GM20000 (cell line): ENCODE measurements at regions not wholly inside any gene's neighbourhood (a gene's known extent, or its start where the extent isn't known, plus 50 kb on each side); places are given as distances from the start of the nearest gene placed in this dataset.

Source experiments
- DNase-seq: peaks from one replicate; pipeline ENCODE4 v3.0.0; 2012; ENCODE audit warnings: low spot score
- CTCF ChIP-seq: IDR thresholded peaks from 2 replicates; pipeline ENCODE4 v1.5.1; 2012; ENCODE audit warnings: mild to moderate bottlenecking, control low read depth; ENCODE audit errors: extremely low read depth, missing control alignments

- no peak for TF ChIP-seq CTCF
- no peak for DNase-seq
Observed at GRCh38 chr9:38233796-38234355, 158.6 kb upstream of the ALDH1B1 start.

- DNase-seq = no peak
- TF ChIP-seq CTCF = no peak
Observed at GRCh38 chr9:38233343-38233742, 159.2 kb upstream of the ALDH1B1 start.

GRCh38 chr9:38232895-38233294, 159.6 kb upstream of the ALDH1B1 start:
- TF ChIP-seq CTCF = no peak
- DNase-seq = no peak

GRCh38 chr9:38229504-38230155, 160.6 kb upstream of the SHB start:
- DNase-seq = no peak
- no peak for TF ChIP-seq CTCF

- TF ChIP-seq CTCF = no peak
- no peak for DNase-seq
Observed at GRCh38 chr9:38229104-38229500, 160.1 kb upstream of the SHB start.

- no peak for TF ChIP-seq CTCF
- no peak for DNase-seq
Observed at GRCh38 chr9:38228331-38229103, 159.5 kb upstream of the SHB start.

- no peak for DNase-seq
- TF ChIP-seq CTCF = no peak
Observed at GRCh38 chr9:38227656-38228055, 158.6 kb upstream of the SHB start.
